Endodermal cell (in vitro differentiated cells): ENCODE measurements at regions not wholly inside any gene's neighbourhood (a gene's known extent, or its start where the extent isn't known, plus 50 kb on each side); places are given as distances from the start of the nearest gene placed in this dataset.

Experiments
- DNase-seq: peaks from one replicate; pipeline ENCODE4 v3.0.0-alpha.2; 2017
- H3K27ac ChIP-seq: 2 replicates; pipeline ENCODE4 v1.5.1; 2013; ENCODE audit warnings: mild to moderate bottlenecking, low read depth, low read length, moderate library complexity
- H3K27me3 ChIP-seq: 2 replicates; pipeline ENCODE4 v1.6.1; 2013; ENCODE audit warnings: mild to moderate bottlenecking, low read length, moderate library complexity; ENCODE audit not compliant: insufficient read depth, control insufficient read depth, poor library complexity, severe bottlenecking
- H3K36me3 ChIP-seq: 2 replicates; pipeline ENCODE4 v1.7.0; 2013; ENCODE audit warnings: mild to moderate bottlenecking, low read length, moderate library complexity; ENCODE audit not compliant: control insufficient read depth, insufficient read depth
- H3K4me1 ChIP-seq: one replicate; pipeline ENCODE4 v1.7.0; 2013; ENCODE audit warnings: low read length; ENCODE audit not compliant: control insufficient read depth, insufficient read depth
- H3K4me3 ChIP-seq: 2 replicates; pipeline ENCODE4 v1.5.1; 2013; ENCODE audit warnings: mild to moderate bottlenecking, low read length, moderate library complexity
- H3K9ac ChIP-seq: 2 replicates; pipeline ENCODE4 v1.6.1; 2013; ENCODE audit warnings: mild to moderate bottlenecking, low read length, moderate library complexity; ENCODE audit not compliant: poor library complexity, severe bottlenecking; ENCODE audit errors: extremely low read depth
- H3K9me3 ChIP-seq: 2 replicates; pipeline ENCODE4 v1.6.1; 2013; ENCODE audit warnings: mild to moderate bottlenecking, low read length, moderate library complexity; ENCODE audit not compliant: control insufficient read depth
- H3K27ac Mint-ChIP-seq: 2 replicates; pipeline ENCODE4 v1.8.0; 2020; ENCODE audit warnings: mixed read lengths
- H3K27me3 Mint-ChIP-seq: 2 replicates; pipeline ENCODE4 v1.8.0; 2021; ENCODE audit warnings: mild to moderate bottlenecking, mixed read lengths; ENCODE audit not compliant: insufficient read depth
- H3K36me3 Mint-ChIP-seq: 2 replicates; pipeline ENCODE4 v1.8.0; 2020; ENCODE audit warnings: low read depth, mixed read lengths
- H3K4me1 Mint-ChIP-seq: 2 replicates; pipeline ENCODE4 v1.8.0; 2020; ENCODE audit warnings: mixed read lengths
- H3K4me3 Mint-ChIP-seq: 2 replicates; pipeline ENCODE4 v1.8.0; 2020; ENCODE audit warnings: mild to moderate bottlenecking, moderate library complexity, mixed read lengths
- H3K9me3 Mint-ChIP-seq: 2 replicates; pipeline ENCODE4 v1.8.0; 2020; ENCODE audit warnings: mild to moderate bottlenecking, mixed read lengths
- CTCF ChIP-seq: fragments of 200-600 bp; sonication (generic); conservative IDR thresholded peaks from 2 replicates; pipeline ENCODE4 v1.5.0; 2021; ENCODE audit warnings: antibody characterized with exemption, mild to moderate bottlenecking
- WGBS, 2 experiments: methylation state at CpG; one replicate each; pipeline versions ENCODE4 v1.1.5 to v1.1.7; 2013; ENCODE audit warnings: missing lambda C conversion rate in 2 of 2, mixed read lengths in 1 of 2; ENCODE audit not compliant: insufficient coverage in 1 of 2, insufficient read length in 1 of 2; 5-methylcytosine and 5-hydroxymethylcytosine counted together

GRCh38 chr12:114933428-114934160 is 249.6 kb upstream of the TBX3 start:
- H3K27ac Mint-ChIP-seq: no peak overlapping the region
- 68 to 82% methylated on average over 3 to 5 of the region's 6 CpGs for WGBS, 2 experiments
- no peak for TF ChIP-seq CTCF

GRCh38 chr12:114932806-114933205 is 248.8 kb upstream of the TBX3 start:
- Mint-ChIP-seq H3K9me3 (peaks cover 14% of the 10 kb centered on the region), H3K36me3 (no peaks in the 10 kb centered on the region), H3K27me3 (no peaks in the 10 kb centered on the region), H3K4me1 (peaks cover 16% of the 10 kb centered on the region), H3K27ac (no peak overlapping the region), H3K4me3 (no peak overlapping the region)
- no peak for DNase-seq
- Histone ChIP-seq H3K27me3 (no peaks in the 10 kb centered on the region), H3K4me3 (no peak overlapping the region), H3K9ac (no peak overlapping the region), H3K9me3 (peaks cover 9% of the 10 kb centered on the region), H3K4me1 (no peaks in the 10 kb centered on the region), H3K36me3 (no peaks in the 10 kb centered on the region), H3K27ac (no peak overlapping the region)
- no peak for TF ChIP-seq CTCF
- 98 to 100% methylated on average over 1 to 3 of the region's 3 CpGs for WGBS, 2 experiments

More at GRCh38 chr12:114933428-114934160, 249.6 kb upstream of the TBX3 start:
- H3K4me1 Mint-ChIP-seq: peaks cover 19% of the 10 kb centered on the region
- no peak overlapping the region for H3K4me3 ChIP-seq
- no peaks in the 10 kb centered on the region for H3K27me3 ChIP-seq
- H3K4me1 ChIP-seq: no peaks in the 10 kb centered on the region
- no peak overlapping the region for H3K4me3 Mint-ChIP-seq
- no peaks in the 10 kb centered on the region for H3K36me3 ChIP-seq
- H3K27me3 Mint-ChIP-seq: no peaks in the 10 kb centered on the region
- H3K9ac ChIP-seq: no peak overlapping the region
- peak; percentile 44 for DNase-seq
- H3K27ac ChIP-seq: no peak overlapping the region
- H3K9me3 Mint-ChIP-seq: peaks cover 14% of the 10 kb centered on the region
- H3K9me3 ChIP-seq: peaks cover 9% of the 10 kb centered on the region
- no peaks in the 10 kb centered on the region for H3K36me3 Mint-ChIP-seq

GRCh38 chr12:114931025-114931424 is 247.1 kb upstream of the TBX3 start:
- Mint-ChIP-seq H3K9me3 (peaks cover 16% of the 10 kb centered on the region), H3K36me3 (no peaks in the 10 kb centered on the region), H3K27me3 (no peaks in the 10 kb centered on the region), H3K4me1 (no peaks in the 10 kb centered on the region), H3K27ac (no peak overlapping the region), H3K4me3 (no peak overlapping the region)
- H3K4me3 ChIP-seq: no peak overlapping the region
- whole genome bisulfite sequencing, 2 experiments: 100% methylated on average over 1 of the region's 2 CpGs; no CpG with 5 or more reads in 1 of the 2 experiments
- no peaks in the 10 kb centered on the region for H3K4me1 ChIP-seq
- peaks cover 9% of the 10 kb centered on the region for H3K9me3 ChIP-seq
- no peak overlapping the region for H3K9ac ChIP-seq
- H3K36me3 ChIP-seq: no peaks in the 10 kb centered on the region
- DNase-seq: no peak
- no peaks in the 10 kb centered on the region for H3K27me3 ChIP-seq
- no peak for TF ChIP-seq CTCF
- H3K27ac ChIP-seq: no peak overlapping the region
